Fibroblast of lung (primary cell): ENCODE measurements at regions not wholly inside any gene's neighbourhood (a gene's known extent, or its start where the extent isn't known, plus 50 kb on each side); places are given as distances from the start of the nearest gene placed in this dataset.

ENCODE experiments used
- DNase-seq, 2 donors: peaks; one replicate each; pipeline versions ENCODE4 v3.0.0 to v3.0.0-alpha.2; 2010; ENCODE audit warnings: low read depth in 2 of 2
- H2AFZ ChIP-seq: 2 replicates; pipeline ENCODE4 v1.5.1; 2012; ENCODE audit warnings: low read length, control low read depth, inconsistent platforms
- H3K27ac ChIP-seq: 2 replicates; pipeline ENCODE4 v1.5.1; 2011; ENCODE audit warnings: low read length, control low read depth; ENCODE audit not compliant: insufficient read depth
- H3K27me3 ChIP-seq: 2 replicates; pipeline ENCODE4 v1.5.1; 2011; ENCODE audit warnings: mild to moderate bottlenecking, low read length; ENCODE audit not compliant: control insufficient read depth, insufficient read depth
- H3K36me3 ChIP-seq: 2 replicates; pipeline ENCODE4 v1.5.1; 2011; ENCODE audit warnings: low read length; ENCODE audit not compliant: control insufficient read depth, insufficient read depth
- H3K4me1 ChIP-seq: 2 replicates; pipeline ENCODE4 v1.5.1; 2011; ENCODE audit warnings: low read length; ENCODE audit not compliant: control insufficient read depth, insufficient read depth; ENCODE audit errors: extremely low read depth
- H3K4me2 ChIP-seq: 2 replicates; pipeline ENCODE4 v1.5.1; 2011; ENCODE audit warnings: low read length, control low read depth; ENCODE audit not compliant: insufficient read depth; ENCODE audit errors: extremely low read depth
- H3K4me3 ChIP-seq, 4 experiments: fragments of 200-600 bp in 1 of 4; sonication (generic) in 1 of 4; replicated peaks in 1 of 4; 2 replicates each; pipeline ENCODE4 v1.5.1; 2011 to 2016; ENCODE audit warnings: low read length in 4 of 4, low read depth in 3 of 4, mild to moderate bottlenecking in 3 of 4, control low read depth in 2 of 4, inconsistent platforms in 1 of 4, mixed read lengths in 1 of 4; ENCODE audit not compliant: insufficient read depth in 1 of 4; ENCODE audit errors: control extremely low read depth in 1 of 4
- H3K79me2 ChIP-seq: 2 replicates; pipeline ENCODE4 v1.5.1; 2012; ENCODE audit warnings: mild to moderate bottlenecking, low read length, inconsistent platforms; ENCODE audit not compliant: control insufficient read depth, insufficient read depth
- H3K9ac ChIP-seq: 2 replicates; pipeline ENCODE4 v1.5.1; 2011; ENCODE audit warnings: mild to moderate bottlenecking, low read length, control low read depth; ENCODE audit not compliant: insufficient read depth
- H3K9me3 ChIP-seq: 2 replicates; pipeline ENCODE4 v1.5.1; 2012; ENCODE audit warnings: low read depth, low read length; ENCODE audit not compliant: control insufficient read depth, insufficient read depth
- H4K20me1 ChIP-seq: 2 replicates; pipeline ENCODE4 v1.5.1; 2011; ENCODE audit warnings: low read length; ENCODE audit not compliant: control insufficient read depth, insufficient read depth; ENCODE audit errors: extremely low read depth
- EZH2 ChIP-seq: IDR thresholded peaks from 2 replicates; pipeline ENCODE4 v1.5.1; 2012; ENCODE audit warnings: low read length, control low read depth, mild to moderate bottlenecking; ENCODE audit errors: missing control alignments
- TF ChIP-seq, protein P1 (sequence below), 2 donors: IDR thresholded peaks in 1 of 2; conservative IDR thresholded peaks in 1 of 2; 1 replicate in 1 of 2; 2 replicates in 1 of 2; pipeline ENCODE4 v1.5.1; 2011 to 2012; ENCODE audit warnings: low read length in 2 of 2, control low read depth in 1 of 2, inconsistent platforms in 1 of 2, low read depth in 1 of 2, mild to moderate bottlenecking in 1 of 2

DNA sequence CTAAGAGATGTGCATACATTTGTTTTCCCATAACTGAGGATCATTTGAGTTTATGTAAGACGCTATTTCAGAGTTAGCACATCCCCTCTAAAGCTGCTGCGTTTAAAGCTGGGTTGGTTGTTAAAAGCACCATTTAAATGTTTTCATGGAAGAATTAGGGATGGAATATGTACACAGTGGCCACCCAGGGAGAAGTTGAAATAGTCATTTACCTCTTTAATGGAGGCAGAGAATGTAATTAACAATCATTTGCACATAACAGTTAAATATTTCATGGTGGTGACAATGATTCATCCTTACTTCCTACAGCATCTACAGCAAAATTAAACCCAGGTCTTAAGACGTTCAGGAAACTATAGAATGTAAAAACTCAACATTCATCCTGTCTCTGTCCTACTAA lies 100.3 kb downstream of the KIF4B start:
- H3K4me1 ChIP-seq, result no peaks in the 10 kb centered on the region
- no peaks in the 10 kb centered on the region for H3K27me3 ChIP-seq
- no peak for TF ChIP-seq EZH2
- TF ChIP-seq, protein P1, sequence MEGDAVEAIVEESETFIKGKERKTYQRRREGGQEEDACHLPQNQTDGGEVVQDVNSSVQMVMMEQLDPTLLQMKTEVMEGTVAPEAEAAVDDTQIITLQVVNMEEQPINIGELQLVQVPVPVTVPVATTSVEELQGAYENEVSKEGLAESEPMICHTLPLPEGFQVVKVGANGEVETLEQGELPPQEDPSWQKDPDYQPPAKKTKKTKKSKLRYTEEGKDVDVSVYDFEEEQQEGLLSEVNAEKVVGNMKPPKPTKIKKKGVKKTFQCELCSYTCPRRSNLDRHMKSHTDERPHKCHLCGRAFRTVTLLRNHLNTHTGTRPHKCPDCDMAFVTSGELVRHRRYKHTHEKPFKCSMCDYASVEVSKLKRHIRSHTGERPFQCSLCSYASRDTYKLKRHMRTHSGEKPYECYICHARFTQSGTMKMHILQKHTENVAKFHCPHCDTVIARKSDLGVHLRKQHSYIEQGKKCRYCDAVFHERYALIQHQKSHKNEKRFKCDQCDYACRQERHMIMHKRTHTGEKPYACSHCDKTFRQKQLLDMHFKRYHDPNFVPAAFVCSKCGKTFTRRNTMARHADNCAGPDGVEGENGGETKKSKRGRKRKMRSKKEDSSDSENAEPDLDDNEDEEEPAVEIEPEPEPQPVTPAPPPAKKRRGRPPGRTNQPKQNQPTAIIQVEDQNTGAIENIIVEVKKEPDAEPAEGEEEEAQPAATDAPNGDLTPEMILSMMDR (conservative IDR thresholded peaks at IDR 0.05 in 1 of 2, IDR thresholded peaks at IDR 0.05 in 1 of 2; ENCODE audit: low read depth in 1 of 2, low read length in 2 of 2), result no peak

DNA sequence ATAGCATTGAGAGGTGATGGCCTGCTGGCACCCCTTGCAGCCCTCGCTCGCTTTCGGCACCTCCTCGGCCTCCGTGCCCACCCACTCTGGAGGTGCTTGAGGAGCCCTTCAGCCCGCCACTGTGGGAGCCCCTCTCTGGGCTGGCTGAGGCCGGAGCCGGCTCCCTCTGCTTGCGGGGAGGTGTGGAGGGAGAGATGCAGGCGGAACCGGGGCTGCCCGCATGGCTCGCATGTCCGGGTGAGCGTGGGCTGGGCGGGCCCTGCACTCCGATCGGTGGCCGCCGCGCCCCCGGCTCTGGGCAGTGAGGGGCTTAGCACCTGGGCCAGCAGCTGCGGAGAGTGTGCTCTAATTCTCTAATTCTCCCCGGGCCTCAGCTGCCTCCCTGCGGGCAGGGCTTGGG lies 101.1 kb downstream of the KIF4B start:
- no peaks in the 10 kb centered on the region for H3K79me2 ChIP-seq
- DNase-seq, result no peak
- H3K9me3 ChIP-seq, result no peaks in the 10 kb centered on the region
- no peak overlapping the region for H3K4me3 ChIP-seq
- TF ChIP-seq, protein P1 (conservative IDR thresholded peaks at IDR 0.05 in 1 of 2, IDR thresholded peaks at IDR 0.05 in 1 of 2; ENCODE audit: low read depth in 1 of 2, low read length in 2 of 2), result no peak
- TF ChIP-seq EZH2, result no peak
- no peaks in the 10 kb centered on the region for H3K27me3 ChIP-seq
- H3K27ac ChIP-seq, result no peak overlapping the region
- H4K20me1 ChIP-seq, result no peaks in the 10 kb centered on the region
- H3K9ac ChIP-seq, result no peak overlapping the region
- no peak overlapping the region for H2AFZ ChIP-seq
- no peak overlapping the region for H3K4me2 ChIP-seq
- H3K4me1 ChIP-seq, result no peaks in the 10 kb centered on the region
- H3K36me3 ChIP-seq, result no peaks in the 10 kb centered on the region

More for the DNA sequence above, 100.3 kb downstream of the KIF4B start:
- H4K20me1 ChIP-seq, result no peaks in the 10 kb centered on the region
- no peak overlapping the region for H3K27ac ChIP-seq
- H3K9me3 ChIP-seq, result no peaks in the 10 kb centered on the region
- H3K36me3 ChIP-seq, result no peaks in the 10 kb centered on the region
- H3K4me3 ChIP-seq, result no peak overlapping the region
- DNase-seq, result no peak
- no peak overlapping the region for H3K4me2 ChIP-seq
- no peak overlapping the region for H3K9ac ChIP-seq
- no peak overlapping the region for H2AFZ ChIP-seq
- H3K79me2 ChIP-seq, result no peaks in the 10 kb centered on the region

DNA sequence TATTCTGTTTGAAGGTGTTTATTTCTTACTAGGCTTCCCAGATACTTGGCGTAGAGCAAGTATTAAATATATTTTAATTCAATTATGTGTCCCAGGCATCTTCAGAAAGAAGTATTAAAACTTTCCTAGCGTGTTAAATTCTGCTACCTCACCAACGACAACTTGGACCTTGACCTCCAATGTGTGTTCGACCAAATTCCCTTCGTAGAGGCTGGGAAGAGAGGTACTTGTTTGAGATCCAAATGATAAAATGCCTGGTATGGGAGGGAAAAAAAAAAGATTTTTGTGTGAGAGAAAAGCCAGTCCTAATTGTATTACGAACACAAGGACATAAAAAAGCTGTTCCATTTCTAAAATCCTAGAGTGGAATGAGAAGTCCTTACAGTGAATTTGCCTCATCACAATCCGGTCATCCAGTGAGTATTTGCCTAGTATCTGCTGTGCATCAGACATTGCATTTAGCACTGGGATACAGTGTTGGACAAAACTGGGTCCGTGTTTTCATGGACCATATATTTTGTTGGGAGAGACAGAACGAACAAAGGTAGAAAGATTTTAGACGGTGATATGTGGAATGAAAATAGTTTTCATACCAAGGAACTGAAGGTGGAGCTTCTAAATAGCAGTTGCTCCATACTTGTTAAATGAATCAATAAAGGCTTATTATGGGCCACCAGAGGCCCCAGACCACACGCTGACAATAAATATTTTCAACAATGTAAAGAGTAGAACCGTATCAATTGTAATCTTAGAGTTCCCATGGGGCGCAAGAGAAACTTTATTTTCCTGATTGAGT lies 103.1 kb downstream of the KIF4B start:
- no peaks in the 10 kb centered on the region for H3K36me3 ChIP-seq
- TF ChIP-seq, protein P1 (conservative IDR thresholded peaks at IDR 0.05 in 1 of 2, IDR thresholded peaks at IDR 0.05 in 1 of 2; ENCODE audit: low read depth in 1 of 2, low read length in 2 of 2), result no peak
- no peak for TF ChIP-seq EZH2
- no peak overlapping the region for H3K4me3 ChIP-seq
- H3K4me1 ChIP-seq, result no peaks in the 10 kb centered on the region
- H3K9ac ChIP-seq, result no peak overlapping the region
- DNase-seq, result no peak
- no peaks in the 10 kb centered on the region for H3K79me2 ChIP-seq
- no peaks in the 10 kb centered on the region for H4K20me1 ChIP-seq
- no peak overlapping the region for H3K27ac ChIP-seq
- H3K27me3 ChIP-seq, result no peaks in the 10 kb centered on the region
- no peak overlapping the region for H3K4me2 ChIP-seq
- no peak overlapping the region for H2AFZ ChIP-seq
- no peaks in the 10 kb centered on the region for H3K9me3 ChIP-seq
